HepG2 (cell line): ENCODE measurements at regions not wholly inside any gene's neighbourhood (a gene's known extent, or its start where the extent isn't known, plus 50 kb on each side); places are given as distances from the start of the nearest gene placed in this dataset.

Experiments used
- ATAC-seq: fragments of 200-7000 bp; cut with Tn5 transposase; 3 replicates; pipeline ENCODE4 v1.9.1; 2020; ENCODE audit warnings: mild to moderate bottlenecking, moderate library complexity
- BruUV-seq: library from RNA; stranded (reverse); fragments of 400-500 nt; replicated peaks from 2 replicates; lab custom pipeline; 2021; lab: Mats Ljungman, UMichigan
- CTCF ChIA-PET: fragments of 300-600 bp; formaldehyde crosslinking; extraction: SDS; loops from one replicate; lab custom pipeline; 2021; ENCODE audit warnings: low total read pairs, inconsistent platforms, low intra/inter-chr PET ratio; lab: Yijun Ruan, JAX
- POLR2A ChIA-PET: fragments of 350-600 bp; sonication (Branson Sonifier 250); formaldehyde crosslinking; loops from one replicate; lab custom pipeline; 2020; ENCODE audit warnings: antibody characterized with exemption, inconsistent platforms; lab: Yijun Ruan, JAX
- DNase-seq: peaks from one replicate; pipeline ENCODE4 v3.0.0-alpha.2; 2015; ENCODE audit warnings: low spot score
- FAIRE-seq: peaks from 3 replicates; lab custom pipeline; 2011; peaks lifted over from hg19 to GRCh38; lab: Jason Lieb, UNC
- H2AFZ ChIP-seq: one replicate; pipeline ENCODE4 v1.6.1; 2011; ENCODE audit warnings: low read length, inconsistent platforms
- H3K27ac ChIP-seq: fragments of 300-600 bp; 3 replicates; pipeline ENCODE4 v1.8.0; 2011; ENCODE audit warnings: mixed run types, mild to moderate bottlenecking, mixed read lengths, low read length, inconsistent platforms; ENCODE audit not compliant: insufficient read depth; ENCODE audit errors: extremely low read length
- H3K27me3 ChIP-seq, 2 experiments: fragments of 200-600 bp in 1 of 2; 2 replicates in 1 of 2; 3 replicates in 1 of 2; pipeline versions ENCODE4 v1.6.0 to v1.8.0; 2011; ENCODE audit warnings: low read length in 2 of 2, mild to moderate bottlenecking in 2 of 2, moderate library complexity in 2 of 2, inconsistent platforms in 1 of 2; ENCODE audit not compliant: insufficient read depth in 2 of 2, control insufficient read depth in 1 of 2
- H3K36me3 ChIP-seq, 2 experiments: fragments of 200-600 bp in 1 of 2; replicated peaks in 1 of 2; 2 replicates in 1 of 2; 3 replicates in 1 of 2; pipeline versions ENCODE4 v1.5.1 to v1.8.0; 2011; ENCODE audit warnings: low read length in 2 of 2, inconsistent platforms in 1 of 2; ENCODE audit not compliant: insufficient read depth in 2 of 2, control insufficient read depth in 1 of 2
- H3K4me1 ChIP-seq: 2 replicates; pipeline ENCODE4 v1.5.1; 2012; ENCODE audit warnings: low read length, inconsistent platforms; ENCODE audit not compliant: insufficient read depth
- H3K4me2 ChIP-seq: 2 replicates; pipeline ENCODE4 v1.6.0; 2011; ENCODE audit warnings: low read depth, low read length, inconsistent platforms
- H3K4me3 ChIP-seq, 3 experiments: fragments of 200-600 bp in 1 of 3; sonication (generic), shearing (Covaris generic) in 1 of 3; replicated peaks in 1 of 3; 2 replicates each; pipeline ENCODE4 v1.5.1; 2011 to 2016; ENCODE audit warnings: low read length in 3 of 3, inconsistent platforms in 2 of 3, low read depth in 2 of 3, mild to moderate bottlenecking in 2 of 3, control low read depth in 1 of 3, mixed read lengths in 1 of 3; ENCODE audit not compliant: insufficient read depth in 1 of 3
- H3K79me2 ChIP-seq: one replicate; pipeline ENCODE4 v1.6.1; 2011; ENCODE audit warnings: low read length, inconsistent platforms; ENCODE audit not compliant: insufficient read depth
- H3K9ac ChIP-seq: 2 replicates; pipeline ENCODE4 v1.6.0; 2011; ENCODE audit warnings: mild to moderate bottlenecking, low read depth, low read length, inconsistent platforms; ENCODE audit not compliant: insufficient read depth
- H3K9me3 ChIP-seq: 2 replicates; pipeline ENCODE4 v1.5.1; 2012; ENCODE audit warnings: mild to moderate bottlenecking, low read length
- H4K20me1 ChIP-seq: 2 replicates; pipeline ENCODE4 v1.6.0; 2011; ENCODE audit warnings: inconsistent platforms, mild to moderate bottlenecking, low read length, moderate library complexity; ENCODE audit not compliant: insufficient read depth
- AHR ChIP-seq: IDR thresholded peaks from 2 replicates; pipeline ENCODE4 v1.6.1; 2018; ENCODE audit warnings: missing genetic modification reagents, missing compliant biosample characterization
- EZH2 ChIP-seq: conservative IDR thresholded peaks from 2 replicates; pipeline ENCODE4 v1.6.1; 2012; ENCODE audit warnings: mild to moderate bottlenecking, low read depth, low read length, moderate library complexity
- HNRNPL ChIP-seq: fragments of 200-400 bp; formaldehyde crosslinking; IDR thresholded peaks from 2 replicates; pipeline ENCODE4 v1.6.1; 2017; ENCODE audit warnings: mild to moderate bottlenecking, low read depth, low read length
- KLF16 ChIP-seq, 2 experiments: sonication (generic) in 1 of 2; formaldehyde crosslinking in 1 of 2; IDR thresholded peaks; 2 replicates each; pipeline versions ENCODE4 v1.6.1 to v1.8.0; 2016 to 2023; ENCODE audit warnings: missing genetic modification reagents in 2 of 2, missing compliant biosample characterization in 1 of 2
- TCF12 ChIP-seq, 2 experiments: fragments of 450-650 bp in 1 of 2; sonication (generic) in 1 of 2; formaldehyde crosslinking in 1 of 2; IDR thresholded peaks; 2 replicates each; pipeline versions ENCODE4 v1.6.1 to v1.8.0; 2017 to 2022; ENCODE audit warnings: antibody characterized with exemption in 1 of 2, mild to moderate bottlenecking in 1 of 2, missing genetic modification reagents in 1 of 2, moderate library complexity in 1 of 2
- TEAD2 ChIP-seq: sonication (generic); formaldehyde crosslinking; IDR thresholded peaks from 2 replicates; pipeline ENCODE4 v1.9.0; 2021; ENCODE audit warnings: missing genetic modification reagents
- ZEB1 ChIP-seq: IDR thresholded peaks from 2 replicates; pipeline ENCODE4 v1.6.1; 2012; ENCODE audit warnings: mild to moderate bottlenecking, low read depth, inconsistent platforms; ENCODE audit not compliant: insufficient replicate concordance
- ZNF570 ChIP-seq: sonication (generic); formaldehyde crosslinking; IDR thresholded peaks from 2 replicates; pipeline ENCODE4 v1.4.0; 2020; ENCODE audit warnings: mild to moderate bottlenecking, missing genetic modification reagents, borderline replicate concordance
- ZNF775 ChIP-seq: sonication (generic); formaldehyde crosslinking; IDR thresholded peaks from 2 replicates; pipeline ENCODE4 v1.4.0; 2020; ENCODE audit warnings: missing genetic modification reagents, mild to moderate bottlenecking, moderate library complexity, borderline replicate concordance
- WGBS: methylation state at CpG from one replicate; pipeline ENCODE4 v1.1.6; 2017; ENCODE audit warnings: low lambda C conversion rate; 5-methylcytosine and 5-hydroxymethylcytosine counted together
- in situ Hi-C: cut with HindIII; loops from 2 replicates; pipeline ENCODE4 v1.10.0; 2017; ENCODE audit warnings: low pct_unique_long_range_greater_than_20kb; ENCODE audit not compliant: extremely low pct_ligation_motif_present
- intact Hi-C: fragments of 100-400 bp; cut with micrococcal nuclease; formaldehyde crosslinking; loops from one replicate; pipeline ENCODE4 v1.10.0; 2022; ENCODE audit not compliant: unreplicated experiment
- TF ChIP-seq, protein P1 (sequence below): sonication (generic); formaldehyde crosslinking; IDR thresholded peaks from 2 replicates; pipeline ENCODE4 v1.5.0; 2020; ENCODE audit warnings: missing genetic modification reagents

DNA sequence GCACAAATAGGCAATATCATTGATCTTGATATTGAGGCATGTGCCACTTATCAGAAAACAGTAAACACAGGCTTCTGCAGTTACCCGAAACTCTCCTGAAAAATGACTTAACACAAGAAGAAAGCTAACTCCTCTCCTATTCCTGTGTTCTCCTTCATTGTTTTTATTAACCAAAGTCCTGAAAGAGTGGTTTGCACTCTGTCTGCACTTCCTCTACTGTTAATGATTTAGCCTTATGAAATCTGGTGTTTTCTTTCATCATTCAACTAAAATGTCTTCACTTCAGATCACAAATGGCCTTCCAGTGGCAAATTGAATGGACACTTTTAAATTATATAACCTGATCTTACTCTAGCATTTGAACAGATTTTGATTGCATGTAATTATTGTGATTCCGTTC lies 630.6 kb upstream of the PHF14 start:
- Histone ChIP-seq H3K9me3 (peaks cover 78% of the 10 kb centered on the region), H3K4me3 (no peak overlapping the region), H3K9ac (no peak overlapping the region), H3K4me1 (no peaks in the 10 kb centered on the region), H4K20me1 (no peaks in the 10 kb centered on the region), H3K27ac (no peak overlapping the region), H3K27me3 (no peaks in the 10 kb centered on the region), H3K79me2 (no peaks in the 10 kb centered on the region), H2AFZ (no peak overlapping the region), H3K36me3 (no peaks in the 10 kb centered on the region), H3K4me2 (no peak overlapping the region)
- CTCF ChIA-PET, result no interaction called here
- intact Hi-C loops (no loop called here), in situ Hi-C loops (no loop called here)
- BruUV-seq, result no TSS peak
- no peak for TF ChIP-seq ZNF570 (CRISPR knock-in tag)
- TF ChIP-seq HNRNPL, result no peak
- TF ChIP-seq EZH2, result no peak
- TF ChIP-seq, protein P1, sequence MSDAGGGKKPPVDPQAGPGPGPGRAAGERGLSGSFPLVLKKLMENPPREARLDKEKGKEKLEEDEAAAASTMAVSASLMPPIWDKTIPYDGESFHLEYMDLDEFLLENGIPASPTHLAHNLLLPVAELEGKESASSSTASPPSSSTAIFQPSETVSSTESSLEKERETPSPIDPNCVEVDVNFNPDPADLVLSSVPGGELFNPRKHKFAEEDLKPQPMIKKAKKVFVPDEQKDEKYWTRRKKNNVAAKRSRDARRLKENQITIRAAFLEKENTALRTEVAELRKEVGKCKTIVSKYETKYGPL (CRISPR knock-in tag), result no peak
- TF ChIP-seq TEAD2 (CRISPR knock-in tag), result no peak
- TF ChIP-seq AHR (CRISPR knock-in tag), result no peak
- no peak for TF ChIP-seq ZNF775 (CRISPR knock-in tag)
- no peak for TF ChIP-seq KLF16 (CRISPR knock-in tag; IDR thresholded peaks at IDR 0.05)
- no peak for TF ChIP-seq TCF12 (IDR thresholded peaks at IDR 0.05)
- TF ChIP-seq TCF12 (CRISPR knock-in tag; IDR thresholded peaks at IDR 0.05), result no peak
- TF ChIP-seq ZEB1, result no peak
- no peak for FAIRE-seq
- POLR2A ChIA-PET, result no interaction called here
- no peak for DNase-seq
- 8% methylated on average over 2 of the region's 2 CpGs for WGBS
- ATAC-seq, result no peak
